GM18907 (cell line): ENCODE measurements at regions not wholly inside any gene's neighbourhood (a gene's known extent, or its start where the extent isn't known, plus 50 kb on each side); places are given as distances from the start of the nearest gene placed in this dataset.
"Not testable (repeated sequence)": the region's sequence is repeated elsewhere in the genome, so short reads cannot be mapped to it uniquely, and the experiment has no call there.

Source experiments
- ATAC-seq: cut with Tn5 transposase; IDR thresholded peaks from one replicate; pipeline ENCODE4 v1.9.1; 2021; ENCODE audit warnings: mild to moderate bottlenecking, moderate library complexity; ENCODE audit not compliant: unreplicated experiment

- no peak for ATAC-seq
Measured at GRCh38 chr14:39628087-39628486, 195.9 kb upstream of the FBXO33 start.

GRCh38 chr14:39626589-39627576 lies 194.7 kb upstream of the FBXO33 start:
- ATAC-seq: no peak

- no peak for ATAC-seq
Measured at GRCh38 chr14:39621678-39622077, 189.4 kb upstream of the FBXO33 start.

GRCh38 chr14:39621223-39621622 lies 189.0 kb upstream of the FBXO33 start:
- ATAC-seq: no peak

GRCh38 chr14:39617537-39617936 lies 185.3 kb upstream of the FBXO33 start:
- no peak for ATAC-seq

- ATAC-seq: no peak
Measured at GRCh38 chr14:39615352-39615751, 183.1 kb upstream of the FBXO33 start.

- ATAC-seq: no peak
Measured at GRCh38 chr14:39614297-39614923, 182.2 kb upstream of the FBXO33 start.

- ATAC-seq: no peak
Measured at GRCh38 chr14:39609119-39609518, 176.9 kb upstream of the FBXO33 start.

GRCh38 chr14:39607978-39608377 lies 175.7 kb upstream of the FBXO33 start:
- no peak for ATAC-seq

GRCh38 chr14:39603942-39604341 lies 171.7 kb upstream of the FBXO33 start:
- no peak for ATAC-seq

- ATAC-seq: no peak
Measured at GRCh38 chr14:39593377-39593776, 161.1 kb upstream of the FBXO33 start.

GRCh38 chr14:39592116-39592789 lies 160.0 kb upstream of the FBXO33 start:
- no peak for ATAC-seq

GRCh38 chr14:39589882-39590281 lies 157.6 kb upstream of the FBXO33 start:
- ATAC-seq: not testable (repeated sequence)

- peak; percentile 80 for ATAC-seq
Measured at GRCh38 chr14:39582028-39582654, 149.9 kb upstream of the FBXO33 start.

GRCh38 chr14:39581474-39581873 lies 149.2 kb upstream of the FBXO33 start:
- ATAC-seq: no peak

- no peak for ATAC-seq
Measured at GRCh38 chr14:39580696-39581095, 148.5 kb upstream of the FBXO33 start.

- no peak for ATAC-seq
Measured at GRCh38 chr14:39576736-39577135, 144.5 kb upstream of the FBXO33 start.

- ATAC-seq: no peak
Measured at GRCh38 chr14:39576258-39576657, 144.0 kb upstream of the FBXO33 start.

GRCh38 chr14:39568809-39569538 lies 136.7 kb upstream of the FBXO33 start:
- ATAC-seq: no peak

GRCh38 chr14:39566795-39567194 lies 134.6 kb upstream of the FBXO33 start:
- no peak for ATAC-seq
